Transverse colon (tissue), 4 donors: ENCODE measurements at regions not wholly inside any gene's neighbourhood (a gene's known extent, or its start where the extent isn't known, plus 50 kb on each side); places are given as distances from the start of the nearest gene placed in this dataset.

Experiments used
- DNase-seq: peaks from one replicate; pipeline ENCODE4 v3.0.0-alpha.2; 2019
- H3K27ac ChIP-seq, 4 donors: fragments of 200-600 bp; sonication (generic); 2 replicates each; pipeline ENCODE4 v1.5.1; 2016 to 2018; ENCODE audit warnings: inconsistent platforms in 4 of 4
- H3K27me3 ChIP-seq: fragments of 200-600 bp; sonication (generic); 2 replicates; pipeline ENCODE4 v1.5.1; 2017; ENCODE audit warnings: inconsistent platforms
- H3K36me3 ChIP-seq, 4 donors: fragments of 200-600 bp; sonication (generic); 2 replicates each; pipeline ENCODE4 v1.5.1; 2017 to 2019; ENCODE audit warnings: inconsistent platforms in 4 of 4
- H3K4me1 ChIP-seq, 4 donors: fragments of 200-600 bp; sonication (generic); 2 replicates each; pipeline ENCODE4 v1.5.1; 2017 to 2020; ENCODE audit warnings: inconsistent platforms in 4 of 4
- H3K4me3 ChIP-seq, 4 donors: fragments of 200-600 bp; sonication (generic); 1 replicate in 1 of 4; 2 replicates in 3 of 4; pipeline versions ENCODE4 v1.5.1 to v1.6.1; 2017 to 2019; ENCODE audit warnings: inconsistent platforms in 4 of 4
- H3K9me3 ChIP-seq, 2 donors: fragments of 200-600 bp; sonication (generic); 2 replicates each; pipeline ENCODE4 v1.5.1; 2017 to 2019; ENCODE audit warnings: inconsistent platforms in 2 of 2
- CTCF ChIP-seq, 5 experiments: fragments of 200-600 bp in 3 of 5; fragments of 450-650 bp in 2 of 5; sonication (generic) in 3 of 5; IDR thresholded peaks; 1 replicate in 2 of 5; 2 replicates in 3 of 5; pipeline ENCODE4 v1.5.1; 2016 to 2017; ENCODE audit warnings: antibody characterized with exemption in 5 of 5, inconsistent platforms in 3 of 5, mild to moderate bottlenecking in 2 of 5, moderate library complexity in 1 of 5
- EP300 ChIP-seq: sonication (generic); formaldehyde crosslinking; IDR thresholded peaks from one replicate; pipeline ENCODE4 v1.6.1; 2017; ENCODE audit warnings: antibody characterized with exemption, low read depth
- POLR2A ChIP-seq: fragments of 450-650 bp; IDR thresholded peaks from one replicate; pipeline ENCODE4 v1.6.1; 2016; ENCODE audit warnings: antibody characterized with exemption, mild to moderate bottlenecking, moderate library complexity
- POLR2AphosphoS5 ChIP-seq, 3 donors: sonication (generic); formaldehyde crosslinking; IDR thresholded peaks; one replicate each; pipeline ENCODE4 v1.6.1; 2016; ENCODE audit warnings: antibody characterized with exemption in 3 of 3
- WGBS, 2 donors: methylation state at CpG; one replicate each; pipeline ENCODE4 v1.1.5; 2018; ENCODE audit warnings: low coverage in 1 of 2; 5-methylcytosine and 5-hydroxymethylcytosine counted together
- in situ Hi-C, 4 donors: fragments of 200-750 bp; cut with MboI; loops; one replicate each; pipeline versions ENCODE4 v1.15.0 to v1.15.1; 2017; ENCODE audit warnings: low sequenced_read_pairs in 3 of 4, low pct_ligation_motif_present in 1 of 4, low pct_unique_long_range_greater_than_20kb in 1 of 4
- intact Hi-C: fragments of 100-400 bp; cut with DNase I; formaldehyde crosslinking; loops from one replicate; pipeline ENCODE4 v1.15.1; 2023; ENCODE audit warnings: low total_unique reads

GRCh38 chr18:1487457-1487856 is 582.8 kb downstream of the ADCYAP1 start:
- DNase-seq = no peak
- no peak overlapping the region for H3K27ac ChIP-seq
- 80% methylated on average over 1 to 2 of the region's 2 CpGs for whole genome bisulfite sequencing, 2 donors
- H3K9me3 ChIP-seq = peaks cover 0 to 8% of the 10 kb centered on the region in 2 donors
- no peaks in the 10 kb centered on the region for H3K4me1 ChIP-seq
- no peaks in the 10 kb centered on the region for H3K27me3 ChIP-seq
- TF ChIP-seq POLR2A = no peak
- no peak for TF ChIP-seq CTCF (IDR thresholded peaks at IDR 0.05)
- TF ChIP-seq EP300 = no peak
- TF ChIP-seq POLR2AphosphoS5 (IDR thresholded peaks at IDR 0.05) = no peak
- H3K4me3 ChIP-seq = no peak overlapping the region
- intact Hi-C loops (no loop called here), in situ Hi-C loops (loop anchor here in 1 of 4 donors (25.0 kb wide), 1 partner anchor 100 kb away; no protein-coding TSS in a partner anchor)
- no peaks in the 10 kb centered on the region for H3K36me3 ChIP-seq

GRCh38 chr18:1488394-1488793 is 583.7 kb downstream of the ADCYAP1 start:
- Histone ChIP-seq H3K27ac (no peak overlapping the region), H3K4me3 (no peak overlapping the region), H3K4me1 (no peaks in the 10 kb centered on the region), H3K27me3 (no peaks in the 10 kb centered on the region), H3K9me3 (peaks cover 0 to 8% of the 10 kb centered on the region in 2 donors), H3K36me3 (no peaks in the 10 kb centered on the region)
- intact Hi-C loops (no loop called here), in situ Hi-C loops (loop anchor here in 1 of 4 donors (25.0 kb wide), 1 partner anchor 101 kb away; no protein-coding TSS in a partner anchor)
- TF ChIP-seq EP300 (no peak), CTCF (IDR thresholded peaks at IDR 0.05) (no peak), POLR2A (no peak), POLR2AphosphoS5 (IDR thresholded peaks at IDR 0.05) (no peak)
- 83 to 100% methylated on average over 3 to 4 of the region's 4 CpGs for WGBS, 2 donors
- no peak for DNase-seq

GRCh38 chr18:1488957-1489356 is 584.3 kb downstream of the ADCYAP1 start:
- H3K27me3 ChIP-seq = no peaks in the 10 kb centered on the region
- DNase-seq = no peak
- H3K4me3 ChIP-seq = no peak overlapping the region
- peaks cover 0 to 8% of the 10 kb centered on the region in 2 donors for H3K9me3 ChIP-seq
- 83 to 90% methylated on average over 1 of the region's 1 CpG for WGBS, 2 donors
- no peak overlapping the region for H3K27ac ChIP-seq
- in situ Hi-C loops (loop anchor here in 1 of 4 donors (25.0 kb wide), 1 partner anchor 102 kb away; no protein-coding TSS in a partner anchor), intact Hi-C loops (no loop called here)
- H3K36me3 ChIP-seq = no peaks in the 10 kb centered on the region
- no peak for TF ChIP-seq POLR2A
- TF ChIP-seq EP300 = no peak
- TF ChIP-seq CTCF (IDR thresholded peaks at IDR 0.05) = no peak
- no peak for TF ChIP-seq POLR2AphosphoS5 (IDR thresholded peaks at IDR 0.05)
- H3K4me1 ChIP-seq = no peaks in the 10 kb centered on the region

- TF ChIP-seq EP300 (no peak), CTCF (IDR thresholded peaks at IDR 0.05) (no peak), POLR2AphosphoS5 (IDR thresholded peaks at IDR 0.05) (no peak), POLR2A (no peak)
- H3K27ac ChIP-seq = no peak overlapping the region
- H3K36me3 ChIP-seq = no peaks in the 10 kb centered on the region
- H3K9me3 ChIP-seq = peaks cover 7 to 8% of the 10 kb centered on the region in 2 donors
- H3K27me3 ChIP-seq = no peaks in the 10 kb centered on the region
- H3K4me3 ChIP-seq = no peak overlapping the region
- 90 to 100% methylated on average over 2 of the region's 2 CpGs for WGBS, 2 donors
- in situ Hi-C loops (loop anchor here in 1 of 4 donors (25.0 kb wide), 1 partner anchor 108 kb away; no protein-coding TSS in a partner anchor), intact Hi-C loops (no loop called here)
- DNase-seq = no peak
- no peaks in the 10 kb centered on the region for H3K4me1 ChIP-seq
These were observed 590.7 kb downstream of the ADCYAP1 start for GRCh38 chr18:1495387-1495786.
